ENCODE measurements at regions not wholly inside any gene's neighbourhood (a gene's known extent, or its start where the extent isn't known, plus 50 kb on each side); places are given as distances from the start of the nearest gene placed in this dataset.

DNA sequence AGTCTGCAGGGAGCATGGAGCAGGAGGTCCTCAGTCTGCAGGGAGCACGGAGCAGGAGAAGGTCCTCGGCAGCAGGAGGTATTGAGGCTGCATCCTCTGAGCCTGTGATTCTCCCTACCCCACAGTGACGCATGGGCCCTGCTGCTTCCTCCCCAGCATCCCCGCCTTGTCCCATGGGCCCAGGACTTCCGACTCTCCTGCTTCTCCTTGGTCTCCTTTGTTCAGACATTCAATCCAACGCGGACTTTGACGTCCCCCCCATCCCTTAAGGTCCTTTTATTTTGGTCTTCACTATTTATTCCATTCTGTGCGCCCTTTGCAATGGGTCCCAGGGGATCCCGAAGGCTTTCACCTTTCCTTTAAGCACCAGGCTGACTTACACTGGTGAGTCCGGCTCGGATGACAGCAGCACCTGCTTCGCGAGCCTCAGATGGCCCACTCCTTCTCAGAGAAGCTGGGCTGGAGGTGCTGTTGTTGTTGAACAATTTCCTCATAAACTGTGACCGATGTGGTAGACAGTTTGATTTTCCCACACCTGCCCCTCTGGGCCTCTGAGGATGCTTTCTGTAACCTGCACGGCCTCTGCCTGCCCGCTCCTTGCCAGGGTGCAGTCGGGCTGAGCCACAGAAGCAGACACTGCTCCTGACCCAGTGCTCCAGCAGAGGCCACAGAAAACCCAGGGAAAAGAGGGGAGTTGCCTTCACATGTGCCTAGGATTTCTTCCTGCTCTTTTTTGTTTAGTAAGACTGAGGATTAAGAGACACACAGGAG is 407.2 kb upstream of the SHH start:
- DNase-seq: no peak

DNA sequence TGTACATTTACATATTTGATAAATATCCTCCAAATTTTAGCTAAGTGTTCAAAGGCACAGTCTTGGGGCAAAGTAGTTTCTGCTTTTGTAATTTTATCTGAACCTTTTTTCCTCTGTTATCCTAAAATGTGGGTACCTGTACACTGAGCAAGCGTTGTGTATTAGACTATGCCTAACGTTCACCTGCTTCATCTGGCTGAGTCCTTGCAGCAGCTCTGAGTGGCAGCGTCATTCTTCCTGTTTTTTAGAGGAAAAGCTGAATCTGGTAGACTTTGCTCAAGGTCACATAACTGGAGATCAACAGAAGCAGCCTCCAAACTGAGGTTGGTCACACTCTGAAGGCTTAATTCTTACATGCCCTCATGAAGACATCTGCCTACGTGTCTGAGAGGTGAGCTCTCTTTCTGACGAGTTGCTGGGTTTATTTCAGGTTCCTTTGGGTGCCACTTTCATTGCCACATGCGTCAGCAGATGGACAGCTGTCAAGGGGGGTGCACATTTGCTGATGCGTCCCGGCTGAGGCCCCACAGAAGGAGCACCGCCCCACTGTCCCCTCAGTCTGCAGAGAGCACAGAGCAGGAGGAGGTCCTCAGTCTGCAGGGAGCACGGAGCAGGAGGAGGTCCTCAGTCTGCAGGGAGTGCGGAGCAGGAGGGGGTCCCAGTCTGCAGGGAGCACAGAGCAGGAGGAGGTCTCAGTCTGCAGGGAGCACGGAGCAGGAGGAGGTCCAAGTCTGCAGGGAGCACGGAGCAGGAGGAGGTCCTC is 406.5 kb upstream of the SHH start:
- DNase-seq: no peak

DNA sequence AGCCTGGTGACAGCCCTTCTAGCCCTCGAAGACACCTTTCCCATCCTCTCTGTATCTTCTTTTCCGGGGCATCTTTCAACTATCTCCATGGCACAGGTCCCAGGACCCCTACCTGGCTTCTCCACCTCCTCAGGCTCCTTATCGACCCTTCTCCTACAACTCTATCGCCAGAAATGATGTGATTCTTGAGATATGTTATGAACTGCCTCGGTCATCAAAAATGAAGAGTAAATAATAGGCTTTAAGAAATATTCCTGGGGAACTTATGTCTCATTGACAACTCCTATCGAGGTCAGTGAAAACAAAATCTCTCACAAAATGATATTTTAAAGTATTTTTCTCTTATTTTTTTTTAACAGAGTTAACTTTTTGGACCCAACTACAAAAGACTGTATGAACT is 405.5 kb upstream of the SHH start:
- no peak for DNase-seq

DNA sequence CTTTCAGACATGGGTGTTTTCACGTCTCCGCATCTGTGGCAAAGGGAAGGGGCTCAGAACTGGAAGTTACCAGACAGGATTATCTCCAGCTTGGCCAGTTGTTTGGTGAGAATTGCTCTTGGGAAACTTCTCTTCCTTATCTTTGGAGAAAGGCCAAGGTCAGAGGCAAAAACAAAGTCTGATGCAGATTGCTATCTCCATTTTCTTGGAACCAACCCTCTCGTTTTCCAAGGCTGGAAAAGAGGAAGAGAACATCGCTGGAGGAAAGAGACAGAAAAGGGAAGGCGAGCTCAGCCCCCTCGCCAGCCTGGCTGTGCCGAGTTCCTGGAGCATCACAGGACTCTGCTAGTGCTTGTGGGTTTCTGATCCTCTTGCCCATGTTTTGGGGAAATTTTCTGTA is 396.8 kb upstream of the SHH start:
- DNase-seq: no peak

DNA sequence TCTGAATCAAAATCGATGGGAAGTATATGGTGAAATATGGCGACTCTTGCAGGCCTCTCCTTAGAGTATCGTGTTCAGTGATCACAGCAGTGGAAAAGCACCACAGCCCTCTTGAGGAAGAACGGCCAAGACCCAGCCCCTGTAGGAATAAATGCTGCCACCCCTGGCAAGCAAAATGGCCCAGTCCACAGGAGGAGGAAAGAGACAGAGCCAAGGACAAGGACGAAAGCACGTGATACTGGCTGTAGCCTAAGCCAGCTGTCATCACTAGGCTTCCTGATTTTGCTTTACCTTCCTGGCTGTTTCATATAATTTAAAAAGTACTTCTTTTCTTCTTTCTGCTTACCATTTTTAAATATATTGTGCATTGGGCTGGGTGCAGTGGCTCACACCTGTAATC is 395.0 kb upstream of the SHH start:
- no peak for DNase-seq

DNA sequence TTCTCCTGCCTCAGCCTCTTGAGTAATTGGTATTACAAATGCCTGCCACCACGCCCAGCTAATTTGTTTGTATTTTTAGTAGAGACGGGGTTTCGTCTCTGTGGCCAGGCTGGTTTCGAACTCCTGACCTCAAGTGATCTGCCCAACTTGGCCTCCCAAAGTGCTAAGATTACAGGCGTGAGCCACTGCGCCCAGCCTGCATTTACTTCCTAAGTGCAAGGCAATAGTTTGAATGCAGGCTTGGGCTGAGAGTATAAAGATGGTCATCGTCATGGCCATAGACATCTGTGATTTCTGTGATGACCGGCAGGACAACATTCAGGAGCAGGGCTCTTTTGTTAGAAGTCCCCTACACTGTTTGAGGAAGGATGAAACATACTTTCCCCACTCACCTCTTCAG is 393.9 kb upstream of the SHH start:
- DNase-seq: no peak

DNA sequence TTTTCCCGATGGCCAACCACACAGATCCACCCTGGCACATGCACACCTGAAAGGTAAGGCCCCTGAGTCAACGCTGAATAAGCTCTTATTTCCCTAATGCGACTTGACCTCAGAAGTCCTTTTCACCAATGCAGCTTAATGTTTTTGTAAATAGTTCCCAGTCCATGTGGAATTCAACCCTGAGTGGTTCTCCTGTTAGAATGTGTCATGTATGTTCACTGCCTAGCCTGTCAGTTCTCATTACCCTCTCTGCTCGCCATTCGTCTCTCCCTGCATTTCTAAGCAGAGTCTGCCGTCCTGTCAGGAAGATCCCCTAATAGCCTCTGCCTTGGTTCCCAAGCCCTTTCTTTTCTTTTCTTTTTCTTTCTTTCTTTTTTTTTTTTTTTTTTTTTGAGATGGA is 392.6 kb upstream of the SHH start:
- no peak for DNase-seq

DNA sequence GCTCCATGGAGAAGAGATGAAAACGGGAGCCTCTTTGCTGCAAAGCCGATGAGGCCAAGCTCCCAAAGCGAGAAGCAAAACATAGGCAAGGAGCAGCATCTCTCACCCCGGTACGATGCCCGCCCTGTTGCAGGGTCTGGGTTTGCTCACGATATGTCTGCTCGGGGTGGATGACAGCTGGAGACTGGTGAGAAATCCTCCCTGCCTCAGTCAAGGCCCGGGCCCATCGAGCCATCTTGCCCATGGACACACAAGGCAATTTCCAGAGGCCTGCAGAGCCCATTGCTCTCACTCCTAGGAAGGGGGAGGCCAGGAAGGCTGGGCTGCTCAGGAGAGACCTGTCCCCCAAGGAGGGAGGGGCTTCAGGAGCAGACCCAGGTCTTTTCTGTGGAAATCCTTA is 391.7 kb upstream of the SHH start:
- DNase-seq: no peak

DNA sequence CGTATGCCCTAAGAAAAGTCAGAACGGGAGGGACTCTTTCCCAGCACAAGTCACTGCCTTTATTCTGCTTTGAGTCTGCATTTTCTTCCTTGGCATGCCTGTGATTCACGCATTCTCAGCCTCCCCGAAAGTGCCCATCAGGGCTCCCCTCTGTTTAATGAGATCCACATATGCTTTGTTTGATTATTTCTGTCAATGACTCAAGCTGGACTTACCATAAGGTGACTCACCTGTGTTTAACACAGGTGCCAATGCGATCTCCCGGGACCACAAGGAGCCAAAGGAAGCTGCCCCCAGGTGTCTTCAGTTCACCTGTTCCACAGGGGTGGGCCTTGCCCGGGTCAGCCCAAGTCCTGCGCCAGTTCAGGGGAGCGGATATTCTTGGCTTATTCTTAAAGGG is 386.0 kb upstream of the SHH start:
- DNase-seq: no peak

DNA sequence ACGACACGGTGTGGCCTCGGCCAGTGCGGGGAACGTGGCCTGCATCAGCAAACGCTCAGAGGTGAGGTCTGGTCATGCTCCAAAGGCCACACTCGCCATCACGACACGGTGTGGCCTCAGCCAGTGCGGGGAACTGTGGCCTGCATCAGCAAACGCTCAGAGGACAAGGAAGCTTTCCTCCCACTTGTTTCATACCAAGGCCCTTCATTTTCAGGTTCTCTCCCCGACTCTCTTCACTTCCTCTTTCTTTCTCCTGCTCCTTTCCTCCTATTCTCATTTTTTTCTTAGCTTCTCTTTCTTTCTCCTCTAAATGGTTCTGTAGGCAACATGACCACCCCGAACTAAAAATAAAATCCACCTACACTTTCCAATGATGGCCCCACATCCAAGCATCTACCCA is 384.4 kb upstream of the SHH start:
- no peak for DNase-seq

DNA sequence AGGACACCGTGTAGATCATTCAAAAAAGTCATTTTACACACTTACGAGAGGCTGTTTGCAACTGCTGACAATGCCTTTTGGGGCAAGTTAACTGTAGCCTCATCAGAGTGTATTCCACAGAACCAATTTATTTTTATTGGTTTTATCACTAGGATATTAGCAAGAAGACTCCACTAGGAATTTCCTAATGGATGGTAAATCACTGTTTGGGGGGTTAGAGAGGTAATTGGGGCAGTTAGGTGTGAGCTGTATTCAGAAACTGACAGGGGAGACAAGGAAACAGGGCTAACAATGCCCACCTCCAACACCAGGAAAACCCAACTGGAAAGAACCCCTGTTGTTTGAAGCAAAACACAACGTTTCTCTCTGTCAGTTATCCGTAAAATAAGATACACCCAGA is 383.0 kb upstream of the SHH start:
- DNase-seq: no peak

DNA sequence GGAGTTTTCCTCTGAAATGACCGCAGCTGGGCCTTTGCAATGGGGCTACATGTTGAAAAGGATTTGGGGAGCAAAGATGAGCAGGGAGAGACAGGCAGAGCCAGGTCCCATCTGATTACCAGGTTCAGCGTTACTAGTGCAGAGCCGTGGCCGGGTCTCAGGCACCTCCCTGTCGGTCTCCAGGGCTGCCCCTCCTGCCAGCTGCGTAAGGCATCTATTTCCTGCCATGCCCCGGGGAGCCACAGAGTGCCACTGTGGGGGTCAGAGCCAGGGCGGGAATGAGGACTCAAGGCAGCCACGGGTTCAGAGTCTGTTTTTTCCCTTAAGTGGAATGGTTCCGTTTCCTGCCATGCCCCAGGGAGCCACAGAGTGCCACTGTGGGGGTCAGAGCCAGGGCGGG is 382.6 kb upstream of the SHH start:
- no peak for DNase-seq

DNA sequence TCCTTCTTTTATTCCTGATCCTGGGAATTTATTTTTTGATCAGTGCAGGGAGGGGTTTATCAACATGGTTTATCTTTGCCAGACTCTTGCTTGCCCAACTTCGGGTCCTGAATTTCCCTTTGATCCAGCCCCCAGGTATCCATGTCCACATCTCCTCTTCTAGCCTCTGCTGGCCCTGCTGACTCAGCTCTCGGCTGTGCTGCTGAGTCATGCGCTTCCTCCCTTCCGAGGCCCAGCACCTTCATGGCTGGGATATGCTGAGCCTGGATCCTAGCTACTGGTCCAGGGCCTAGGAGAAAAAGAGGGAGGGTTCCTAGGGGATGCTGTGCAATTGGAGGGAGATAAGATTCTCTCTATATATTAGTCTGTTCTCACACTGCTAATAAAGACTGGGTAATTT is 380.7 kb upstream of the SHH start:
- DNase-seq: no peak

DNA sequence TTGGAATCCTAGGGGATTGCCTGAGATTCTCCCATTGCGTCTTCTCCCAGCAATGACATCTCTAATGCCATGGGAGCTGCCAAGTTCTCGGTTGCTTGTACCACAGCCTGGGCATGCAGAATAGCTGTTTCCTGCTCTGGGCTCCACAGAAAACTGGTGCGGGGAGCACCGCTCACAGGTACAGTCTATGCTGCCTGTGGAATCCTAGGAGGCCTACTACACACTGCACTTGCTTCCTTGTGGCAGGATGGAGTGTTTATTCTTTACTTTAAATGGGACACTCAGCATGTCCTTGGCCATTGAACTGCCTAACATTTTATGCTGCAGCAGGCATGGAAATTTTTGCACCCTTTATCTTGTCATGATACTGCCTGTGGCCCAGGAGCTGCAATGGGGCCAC is 378.8 kb upstream of the SHH start:
- DNase-seq: no peak

DNA sequence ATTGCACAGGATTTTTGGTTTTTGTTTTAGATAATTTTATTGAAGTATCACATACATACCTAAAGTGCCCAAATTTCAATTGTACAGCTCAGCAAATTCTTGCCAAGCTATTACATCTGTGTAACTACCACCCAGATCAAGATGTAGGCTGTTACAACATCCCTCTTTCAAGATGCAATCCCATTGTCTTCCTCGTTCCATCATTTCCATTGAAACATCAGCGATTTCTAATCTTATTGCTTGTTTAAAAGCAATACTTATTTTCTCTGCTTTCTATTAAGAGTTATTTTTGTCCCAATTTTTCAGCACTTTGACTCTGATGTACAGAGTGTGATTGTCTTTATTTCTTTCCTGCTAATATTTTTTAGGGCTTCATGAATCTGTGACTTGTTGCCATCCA is 372.8 kb upstream of the SHH start:
- no peak for DNase-seq

DNA sequence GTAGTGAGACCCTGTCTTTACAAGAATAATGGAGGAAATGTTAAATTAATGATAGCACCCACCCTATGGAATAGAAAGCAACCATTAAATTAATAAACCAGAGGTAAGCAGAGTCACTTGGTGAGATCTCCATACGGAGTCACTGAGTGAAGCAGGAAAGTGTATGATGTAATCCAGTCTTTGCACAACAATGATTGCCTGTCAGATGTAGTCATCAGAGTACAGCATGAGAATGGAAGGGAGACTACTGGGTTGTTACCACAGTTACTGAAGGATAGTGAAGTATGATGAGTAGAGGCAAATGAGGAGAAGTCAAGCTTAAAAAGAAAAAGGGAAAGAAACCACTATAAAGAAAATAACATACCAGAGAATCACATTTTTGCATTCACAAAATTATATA is 371.9 kb upstream of the SHH start:
- DNase-seq: no peak

DNA sequence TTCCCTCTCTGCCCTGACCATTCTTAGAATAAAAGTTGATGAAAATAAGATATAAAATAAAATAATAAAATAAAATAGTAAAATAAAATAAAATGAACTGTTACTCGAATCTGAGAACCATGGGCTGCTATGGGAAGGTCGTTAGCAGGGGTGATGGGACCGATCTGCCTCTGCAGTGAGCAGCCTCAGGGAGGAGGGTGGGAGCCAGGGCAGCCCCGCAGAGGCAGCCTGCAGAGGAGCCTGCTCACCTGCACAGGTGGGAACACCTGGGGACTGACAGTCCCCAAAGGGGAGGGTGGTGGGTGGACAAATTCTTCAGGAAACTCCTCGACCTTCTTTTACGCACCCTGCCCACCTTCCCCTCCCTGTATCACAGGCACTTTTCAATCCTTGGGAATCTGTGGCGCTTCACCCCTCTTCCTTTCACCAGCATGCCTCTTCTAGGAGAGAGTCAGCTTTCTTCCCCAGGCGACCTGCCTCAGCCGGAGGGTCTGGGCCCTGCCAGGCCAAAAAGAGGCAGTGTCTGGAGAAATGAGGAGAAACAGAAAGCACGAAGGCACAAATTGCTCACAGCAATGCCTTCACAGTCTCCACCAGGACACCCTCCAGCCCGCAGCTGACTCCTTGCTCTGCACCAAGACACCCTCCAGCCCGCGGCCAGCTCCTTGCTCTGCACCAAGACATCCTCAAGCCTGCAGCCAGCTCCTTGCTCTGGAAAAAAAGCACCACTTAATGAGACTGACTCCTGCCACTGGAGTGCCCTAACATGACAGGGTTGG is 368.4 kb upstream of the SHH start:
- DNase-seq: no peak

DNA sequence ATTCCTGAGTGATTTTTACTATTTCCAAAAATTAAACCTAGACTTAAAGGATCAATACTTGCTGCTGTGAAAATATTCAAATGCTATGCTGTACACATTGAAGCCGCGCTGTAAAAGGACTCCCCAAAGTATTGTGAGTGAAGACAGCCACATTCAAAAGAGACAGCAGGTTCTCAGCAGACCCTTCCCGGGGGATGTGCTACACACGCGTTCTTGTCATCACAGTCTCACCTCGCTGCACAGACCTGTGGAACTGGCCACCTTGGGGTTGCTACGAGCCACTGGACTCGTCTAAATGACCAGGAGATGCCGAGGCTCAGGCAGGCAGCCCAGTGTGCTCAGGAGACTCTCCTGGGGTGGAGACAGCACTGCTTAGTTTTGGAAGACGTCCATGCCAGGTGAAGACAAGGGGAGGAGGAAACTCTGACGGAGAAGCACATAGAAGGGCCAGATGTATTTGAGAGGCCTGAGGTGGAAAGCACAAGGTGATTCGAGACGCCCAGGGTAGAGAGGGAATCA is 367.7 kb upstream of the SHH start:
- no peak for DNase-seq

DNA sequence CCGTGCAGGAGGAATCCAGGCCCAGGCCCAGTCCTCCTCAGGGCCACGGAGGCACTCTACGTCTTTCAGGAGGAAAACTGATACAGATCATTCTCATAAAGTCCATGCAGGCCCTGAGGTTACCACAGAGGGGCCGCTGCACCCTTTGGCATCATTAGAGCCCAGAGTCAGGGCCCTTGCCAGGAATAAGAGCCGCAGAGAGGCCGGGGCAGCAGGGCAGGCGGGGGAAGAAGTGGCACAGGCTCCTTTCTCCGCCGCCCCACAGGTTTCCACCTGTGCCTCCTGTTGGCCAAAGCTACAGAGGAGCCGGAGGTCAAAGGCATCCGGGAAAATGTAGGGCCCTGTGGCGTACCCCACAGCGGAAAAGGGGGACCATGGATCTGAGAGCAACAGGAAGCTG is 366.6 kb upstream of the SHH start:
- no peak for DNase-seq

DNA sequence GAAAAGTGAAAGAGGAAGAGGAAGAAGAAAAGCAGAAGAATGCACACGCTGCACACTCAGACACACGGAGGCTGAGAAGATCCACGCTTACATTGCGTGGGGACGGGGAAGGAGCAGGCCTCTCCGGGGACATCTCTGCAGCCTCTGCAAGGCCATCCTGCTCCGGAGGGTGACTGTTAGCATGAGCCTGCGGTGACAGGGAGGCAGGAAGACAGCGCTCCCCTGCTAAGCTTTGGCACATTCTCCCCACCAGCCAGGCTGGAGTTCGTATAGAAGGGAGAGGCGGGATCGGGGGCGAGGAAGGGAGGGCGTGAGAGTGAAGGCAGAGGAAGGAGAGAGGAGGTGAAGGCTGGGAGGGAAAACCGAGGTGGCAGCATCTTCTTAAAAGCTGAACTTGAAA is 366.0 kb upstream of the SHH start:
- DNase-seq: no peak

DNA sequence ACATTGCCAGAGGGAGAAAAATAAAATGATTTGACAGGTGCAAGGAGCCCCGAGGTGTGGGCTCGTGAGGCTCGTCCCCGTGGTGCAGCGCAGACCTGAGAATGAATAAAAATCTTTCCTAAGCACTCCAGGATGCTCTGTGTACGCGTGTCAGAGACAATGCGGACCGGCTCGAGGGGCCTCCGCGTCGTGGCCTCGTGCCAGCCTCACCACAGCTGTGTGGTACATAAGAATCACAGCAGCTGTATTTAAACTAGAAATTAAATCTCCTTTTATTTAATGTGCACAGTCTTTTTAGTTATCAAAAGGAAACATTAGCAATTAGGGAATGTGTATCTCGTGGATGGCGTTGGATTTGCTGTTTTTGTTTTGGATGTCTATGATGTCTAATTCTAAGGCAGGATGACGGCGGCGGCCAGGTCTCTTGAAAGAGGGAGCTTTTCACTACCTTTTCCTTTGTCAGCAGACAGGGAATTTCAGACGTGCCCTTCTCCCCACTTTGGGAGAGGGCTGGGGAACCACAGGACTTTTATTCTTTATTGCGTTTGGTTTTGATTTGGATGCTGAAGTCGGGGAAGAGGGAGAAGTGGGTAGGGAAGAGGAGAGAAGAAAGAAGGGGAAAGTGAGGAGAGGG is 365.3 kb upstream of the SHH start:
- DNase-seq: no peak

DNA sequence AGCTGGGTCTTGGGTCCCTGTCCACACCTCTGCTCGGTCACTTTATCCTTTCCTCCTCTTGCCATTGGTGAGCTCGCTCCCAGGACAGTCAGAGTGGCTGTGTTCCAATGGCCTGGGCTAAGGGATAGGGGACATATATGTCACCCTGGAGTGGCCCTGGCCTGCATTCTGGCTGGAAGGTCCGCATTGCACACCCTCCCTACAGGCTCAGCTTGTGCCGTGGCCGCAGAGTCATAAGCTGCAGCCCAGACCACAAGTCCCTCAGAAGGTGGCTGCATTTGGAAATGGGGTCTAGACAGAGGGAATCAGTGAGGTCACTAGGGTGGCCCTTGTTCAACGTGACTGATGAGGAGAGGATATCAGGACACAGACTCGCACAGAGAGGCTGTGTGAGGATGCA is 363.8 kb upstream of the SHH start:
- no peak for DNase-seq

DNA sequence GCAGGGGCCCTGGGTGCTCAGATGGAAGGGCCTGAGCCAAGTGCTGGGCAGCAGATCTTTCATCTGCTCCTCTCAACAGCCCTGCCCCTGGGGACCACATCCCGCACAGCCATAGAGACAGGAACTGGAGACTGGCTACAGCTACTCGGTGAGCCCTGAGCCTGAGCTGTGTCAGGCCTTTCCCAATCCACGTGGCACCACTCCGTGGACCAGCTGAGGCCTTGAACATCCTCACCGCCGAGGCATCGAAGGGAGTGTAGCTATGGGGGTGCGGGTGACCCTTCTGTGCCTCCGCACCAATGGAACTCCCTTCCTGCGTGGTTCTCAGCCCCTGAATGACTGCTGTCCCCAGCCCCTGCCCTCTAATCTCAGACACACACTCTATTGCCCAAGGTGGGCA is 362.7 kb upstream of the SHH start:
- DNase-seq: no peak
